Activated CD4-positive, alpha-beta T cell treated with anti-CD3 and anti-CD28 coated beads for 36 hours (primary cell): ENCODE measurements at regions not wholly inside any gene's neighbourhood (a gene's known extent, or its start where the extent isn't known, plus 50 kb on each side); places are given as distances from the start of the nearest gene placed in this dataset.
"Not testable (repeated sequence)": the region's sequence is repeated elsewhere in the genome, so short reads cannot be mapped to it uniquely, and the experiment has no call there.

Experiments
- ATAC-seq: fragments of 200-7000 bp; cut with Tn5 transposase; one replicate; pipeline ENCODE4 v1.10.0; 2021; ENCODE audit warnings: mild to moderate bottlenecking, moderate library complexity
- CTCF ChIA-PET: fragments of 350-600 bp; sonication (Branson Sonifier 250); formaldehyde crosslinking; loops from one replicate; lab custom pipeline; 2021; ENCODE audit warnings: antibody characterized with exemption; lab: Charles Lee
- POLR2A ChIA-PET: fragments of 350-600 bp; sonication (Branson Sonifier 250); formaldehyde crosslinking; loops from one replicate; lab custom pipeline; 2021; ENCODE audit warnings: antibody characterized with exemption, inconsistent platforms; lab: Charles Lee
- DNase-seq: peaks from one replicate; pipeline ENCODE4 v3.0.0-alpha.2; 2020
- H3K27ac Mint-ChIP-seq: one replicate; pipeline ENCODE4 v1.8.0; 2021; ENCODE audit warnings: mixed read lengths
- H3K27me3 Mint-ChIP-seq: one replicate; pipeline ENCODE4 v1.8.0; 2021; ENCODE audit warnings: mixed read lengths
- H3K36me3 Mint-ChIP-seq: one replicate; pipeline ENCODE4 v1.8.0; 2021; ENCODE audit warnings: low read depth, mixed read lengths
- H3K4me1 Mint-ChIP-seq: one replicate; pipeline ENCODE4 v1.8.0; 2021; ENCODE audit warnings: mixed read lengths
- H3K4me3 Mint-ChIP-seq: one replicate; pipeline ENCODE4 v1.8.0; 2021; ENCODE audit warnings: mild to moderate bottlenecking, moderate library complexity, mixed read lengths
- H3K9me3 Mint-ChIP-seq: one replicate; pipeline ENCODE4 v1.8.0; 2021; ENCODE audit warnings: low read depth, mixed read lengths
- intact Hi-C, 2 experiments: fragments of 100-400 bp; cut with DNase I in 1 of 2; cut with micrococcal nuclease in 1 of 2; formaldehyde crosslinking; loops; one replicate each; pipeline versions ENCODE4 v1.14.2 to v1.15.1; 2022 to 2024; cut with DNase I, micrococcal nuclease

DNA sequence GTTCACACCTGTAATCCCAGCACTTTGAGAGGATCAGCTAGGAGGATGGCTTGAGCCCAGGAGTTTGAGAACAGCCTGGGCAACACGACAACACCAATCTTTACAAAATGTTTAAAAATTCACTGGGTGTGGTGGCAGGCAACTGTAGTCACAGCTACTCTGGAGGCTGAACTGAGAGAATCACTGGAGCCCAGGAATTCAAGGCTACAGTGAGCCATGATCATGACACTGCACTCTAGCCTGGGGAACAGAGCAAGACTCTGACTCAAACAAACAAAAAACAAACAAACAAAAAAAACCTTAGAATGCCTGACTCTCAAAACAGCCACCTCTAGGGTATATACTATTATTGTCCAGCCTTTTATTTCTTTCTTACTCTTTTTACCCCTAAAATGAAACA, 56.5 kb upstream of the PAPSS2 start:
- Mint-ChIP-seq H3K36me3 (no peaks in the 10 kb centered on the region), H3K9me3 (no peaks in the 10 kb centered on the region), H3K27me3 (peaks cover 2% of the 10 kb centered on the region), H3K4me3 (no peak overlapping the region), H3K4me1 (peaks cover 8% of the 10 kb centered on the region), H3K27ac (no peak overlapping the region)
- ATAC-seq (no peak), DNase-seq (no peak)
- POLR2A ChIA-PET, result no interaction called here
- intact Hi-C loops, result no loop called here
- CTCF ChIA-PET, result no interaction called here

DNA sequence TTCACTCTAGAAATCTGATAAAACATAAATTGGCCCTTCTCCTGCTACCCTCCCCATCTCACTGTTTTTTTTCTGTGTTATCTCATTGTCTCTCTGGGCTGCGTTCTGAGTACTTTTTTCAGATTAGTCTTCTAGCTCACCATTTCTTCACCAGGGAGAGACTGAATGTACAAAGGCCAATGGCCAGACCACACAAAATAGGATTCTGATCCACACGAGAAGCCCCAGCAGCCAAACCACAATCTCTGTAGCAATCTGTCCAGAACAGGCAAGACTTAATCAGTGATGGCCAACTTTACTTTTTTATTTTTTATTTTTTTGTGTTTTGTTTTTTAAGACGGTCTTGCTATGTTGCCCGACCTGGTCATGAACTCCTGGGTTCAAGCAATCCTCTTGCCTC, 55.9 kb upstream of the PAPSS2 start:
- Mint-ChIP-seq H3K27ac (no peak overlapping the region), H3K36me3 (no peaks in the 10 kb centered on the region), H3K4me1 (peaks cover 8% of the 10 kb centered on the region), H3K9me3 (no peaks in the 10 kb centered on the region), H3K4me3 (no peak overlapping the region), H3K27me3 (peaks cover 2% of the 10 kb centered on the region)
- ATAC-seq (no peak), DNase-seq (no peak)
- intact Hi-C loops, result no loop called here
- ChIA-PET POLR2A (no interaction called here), CTCF (interaction anchor here (1.0 kb wide), 1 partner anchor 9 kb away, joined by 3 read pairs; no protein-coding TSS in a partner anchor)

DNA sequence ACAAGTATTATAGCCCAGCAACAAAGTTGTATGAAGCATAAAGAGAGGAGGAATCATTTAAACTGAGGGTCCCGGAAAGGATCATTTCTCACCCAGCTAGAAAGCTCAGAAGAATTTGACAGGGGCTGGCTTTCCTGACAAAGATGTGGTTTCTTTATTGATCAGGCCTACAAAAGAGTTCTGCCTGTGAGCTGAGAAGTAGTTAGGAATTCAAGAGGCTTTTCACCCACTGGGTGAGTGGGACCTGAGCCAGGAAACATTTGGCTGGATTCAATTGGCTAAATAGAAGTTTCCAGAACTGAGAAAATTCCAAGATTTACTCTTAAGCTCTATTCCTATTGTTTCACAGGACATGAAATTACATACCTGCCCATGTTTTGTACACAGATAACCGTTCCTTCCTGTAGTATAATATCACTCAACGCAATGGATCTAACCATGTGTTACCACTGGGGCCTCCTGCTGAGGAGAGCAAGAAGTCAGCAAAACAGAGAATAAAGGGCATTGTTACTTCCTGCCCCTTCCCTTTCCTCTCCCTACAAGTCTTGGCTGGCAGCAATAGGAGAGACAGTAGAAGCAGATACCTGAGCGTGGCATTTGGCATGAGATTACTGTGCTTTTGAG, 53.9 kb upstream of the PAPSS2 start:
- ATAC-seq (no peak), DNase-seq (no peak)
- CTCF ChIA-PET, result interaction anchor here (0.9 to 1.2 kb wide), 2 partner anchors 10 to 21 kb away, joined by 3 to 4 read pairs; no protein-coding TSS in a partner anchor
- intact Hi-C loops, result no loop called here
- no peaks in the 10 kb centered on the region for H3K9me3 Mint-ChIP-seq
- no peak overlapping the region for H3K4me3 Mint-ChIP-seq
- no peak overlapping the region for H3K27ac Mint-ChIP-seq
- POLR2A ChIA-PET, result no interaction called here
- peaks cover 8% of the 10 kb centered on the region for H3K4me1 Mint-ChIP-seq
- H3K27me3 Mint-ChIP-seq, result no peaks in the 10 kb centered on the region
- H3K36me3 Mint-ChIP-seq, result no peaks in the 10 kb centered on the region

DNA sequence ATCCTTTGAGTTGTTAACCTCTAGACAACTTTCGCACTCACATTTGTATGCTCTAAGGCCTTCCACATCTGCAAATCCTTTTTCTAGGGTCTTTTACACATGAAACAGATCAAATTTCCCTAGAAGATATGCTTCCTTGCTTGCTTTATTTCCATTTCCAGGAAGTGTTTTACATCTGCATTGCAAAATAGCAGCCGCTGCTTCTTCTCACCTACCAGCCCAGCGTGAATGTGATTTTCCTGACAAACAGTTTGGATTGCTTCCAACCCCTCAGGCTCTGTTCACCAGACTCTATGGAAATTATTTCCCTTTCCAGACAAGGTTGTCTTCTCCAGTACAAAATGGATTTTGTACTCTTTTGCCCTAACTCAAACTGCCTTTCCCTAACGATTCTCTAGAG, 50.9 kb upstream of the PAPSS2 start:
- Mint-ChIP-seq H3K4me3 (no peak overlapping the region), H3K36me3 (no peaks in the 10 kb centered on the region), H3K4me1 (no peaks in the 10 kb centered on the region), H3K27ac (no peak overlapping the region), H3K9me3 (peaks cover 2% of the 10 kb centered on the region), H3K27me3 (no peaks in the 10 kb centered on the region)
- DNase-seq (no peak), ATAC-seq (no peak)
- ChIA-PET CTCF (no interaction called here), POLR2A (no interaction called here)
- intact Hi-C loops, result no loop called here

DNA sequence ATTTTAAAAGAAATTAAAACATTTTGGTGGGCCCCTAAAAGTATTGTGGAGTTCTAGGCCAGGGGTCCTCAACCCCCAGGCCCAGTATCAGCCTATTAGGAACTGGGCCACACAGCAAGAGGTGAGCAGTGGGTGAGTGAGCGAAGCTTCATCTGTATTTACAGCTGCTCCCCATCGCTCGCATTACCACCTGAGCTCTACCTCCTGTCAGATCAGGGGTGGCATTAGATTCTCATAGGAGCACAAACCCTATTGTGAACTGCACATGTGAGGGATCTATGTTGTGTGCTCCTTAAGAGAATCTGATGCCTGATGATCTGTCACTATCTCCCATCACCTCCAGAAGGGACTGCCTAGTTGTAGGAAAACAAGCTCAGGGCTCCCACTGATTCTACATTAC, 50.1 kb upstream of the PAPSS2 start:
- ATAC-seq, POLR2A ChIA-PET, H3K4me1 Mint-ChIP-seq, intact Hi-C loops, H3K4me3 Mint-ChIP-seq, H3K9me3 Mint-ChIP-seq, CTCF ChIA-PET, H3K27me3 Mint-ChIP-seq, H3K27ac Mint-ChIP-seq, DNase-seq, H3K36me3 Mint-ChIP-seq: not testable (repeated sequence)
